NCI-H2227 treated with DMSO at 0.1 percent for 48 hours (cell line): ENCODE measurements at regions not wholly inside any gene's neighbourhood (a gene's known extent, or its start where the extent isn't known, plus 50 kb on each side); places are given as distances from the start of the nearest gene placed in this dataset.
"Not testable (repeated sequence)": the region's sequence is repeated elsewhere in the genome, so short reads cannot be mapped to it uniquely, and the experiment has no call there.

Experiments used
- DNase-seq: peaks from one replicate; lab custom pipeline; 2025; lab: John Stamatoyannopoulos, UW

GRCh38 chr15:89028036-89028435 is 60.2 kb upstream of the ABHD2 start:
- no peak for DNase-seq

GRCh38 chr15:89030311-89030710 is 57.9 kb upstream of the ABHD2 start:
- DNase-seq: no peak

GRCh38 chr15:89031637-89032285 is 56.5 kb upstream of the ABHD2 start:
- DNase-seq: not testable (repeated sequence)

- no peak for DNase-seq
Measured at GRCh38 chr15:89034305-89034704, 54.0 kb upstream of the ABHD2 start.

GRCh38 chr15:89035150-89035549 is 53.1 kb upstream of the ABHD2 start:
- no peak for DNase-seq

- no peak for DNase-seq
Measured at GRCh38 chr15:89035658-89036057, 52.6 kb upstream of the ABHD2 start.

GRCh38 chr15:89038146-89038545 is 50.1 kb upstream of the ABHD2 start:
- no peak for DNase-seq
